ELF-1 (cell line): ENCODE measurements at regions not wholly inside any gene's neighbourhood (a gene's known extent, or its start where the extent isn't known, plus 50 kb on each side); places are given as distances from the start of the nearest gene placed in this dataset.

Experiments
- DNase-seq: peaks from one replicate; pipeline ENCODE4 v3.0.0-alpha.2; 2016; ENCODE audit warnings: low read depth, low spot score

DNA sequence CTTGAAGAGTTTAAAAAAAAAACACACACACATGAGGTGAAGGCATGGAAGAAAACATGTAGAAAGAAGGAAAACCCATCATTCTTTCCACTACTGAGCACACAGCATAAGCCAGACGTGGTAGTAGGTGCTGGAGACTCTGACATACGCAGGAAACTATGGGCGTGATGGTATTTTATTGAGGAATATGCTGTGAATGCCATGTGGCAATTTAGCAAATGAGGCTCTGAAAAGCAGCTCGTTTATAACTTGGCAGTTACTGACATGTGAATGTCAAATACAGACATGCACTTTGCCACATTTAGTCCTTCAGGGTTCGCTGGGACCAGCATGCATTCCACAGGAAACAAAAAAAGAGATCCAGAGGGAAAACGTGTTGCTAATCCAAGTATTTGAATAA, 74.3 kb upstream of the IFNAR2 start:
- no peak for DNase-seq

DNA sequence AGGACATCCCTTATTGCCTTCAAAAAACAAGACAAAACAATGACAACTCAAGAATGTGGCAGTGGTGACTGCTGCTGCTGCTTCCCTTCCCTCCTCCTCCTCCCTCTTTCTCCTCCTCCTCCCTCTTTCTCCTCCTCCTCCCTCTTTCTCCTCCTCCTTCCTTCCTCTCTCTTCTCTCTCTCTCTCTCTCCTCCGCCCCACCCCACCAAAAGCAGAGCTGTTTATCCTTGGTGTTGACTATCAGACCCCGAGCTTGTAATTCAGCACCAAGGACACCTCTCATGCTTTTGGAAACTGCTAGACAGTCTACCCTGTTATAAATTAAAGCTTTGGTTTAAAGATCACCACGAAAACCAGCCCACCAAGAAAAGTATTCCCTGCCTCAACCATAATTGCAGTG, 72.4 kb upstream of the IFNAR2 start:
- peak; percentile 23 for DNase-seq

DNA sequence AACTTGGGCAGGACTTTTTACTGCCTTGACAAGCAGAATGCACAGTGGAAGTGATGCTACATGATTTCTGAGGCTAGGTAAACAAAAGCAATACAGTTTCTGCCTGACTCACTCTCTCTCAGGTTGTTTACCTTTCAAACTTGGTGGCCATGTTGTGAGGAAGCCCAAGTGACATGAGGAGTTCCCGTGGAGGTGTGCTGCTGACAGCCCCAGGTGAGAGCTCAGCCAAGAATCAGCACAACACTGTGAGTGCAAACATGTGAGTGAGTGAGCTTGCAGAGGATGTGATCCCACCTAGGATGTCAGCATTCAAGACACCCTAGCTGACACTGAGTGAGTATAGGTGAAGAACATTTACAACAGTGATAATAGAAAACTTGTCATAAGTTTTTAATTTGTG, 71.1 kb upstream of the IFNAR2 start:
- DNase-seq = no peak

DNA sequence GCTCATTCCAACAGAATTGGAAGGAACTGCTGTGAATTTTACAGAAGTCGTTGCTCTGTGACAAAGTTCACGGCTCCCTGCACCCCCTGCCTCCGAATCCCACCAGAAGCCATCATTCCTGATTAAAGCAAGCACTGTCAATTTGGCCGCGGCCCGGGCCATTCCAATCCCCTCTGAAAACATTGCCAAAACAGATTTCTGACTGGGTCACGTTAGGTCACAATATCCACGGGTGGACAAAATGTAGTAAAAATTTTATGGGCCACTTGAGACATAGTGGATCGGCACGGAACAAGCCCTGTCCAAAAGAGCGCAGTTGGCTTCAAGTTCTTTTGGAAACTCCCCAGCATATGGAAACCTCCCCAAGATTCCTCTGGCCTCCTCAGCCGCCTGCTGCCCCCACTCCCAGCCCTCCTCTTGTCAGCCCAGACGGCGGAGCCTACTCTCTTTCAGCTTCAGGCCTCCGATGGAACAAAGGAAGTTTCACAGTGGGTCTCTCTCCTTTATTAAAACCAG, 67.2 kb upstream of the IFNAR2 start:
- no peak for DNase-seq

DNA sequence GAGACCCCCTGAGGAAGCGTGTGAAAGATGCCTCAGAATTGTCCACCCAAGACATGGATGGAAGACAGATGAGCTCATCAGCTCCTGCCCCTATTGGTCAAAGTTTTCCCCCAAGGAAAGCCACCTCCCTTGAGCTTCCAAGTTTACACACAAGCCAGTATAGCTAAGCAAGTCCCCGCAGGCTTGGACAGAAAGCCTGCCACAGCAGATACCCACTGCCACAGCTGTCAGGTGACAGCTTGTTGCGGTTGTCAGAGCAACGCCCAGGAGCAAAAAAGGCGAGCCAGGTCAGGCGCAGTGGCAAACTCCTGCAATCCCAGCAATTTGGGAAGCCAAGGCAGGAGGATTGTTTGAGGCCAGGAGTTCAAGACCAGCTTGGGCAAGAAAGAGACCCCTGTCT, 60.9 kb upstream of the IFNAR2 start:
- DNase-seq = no peak

DNA sequence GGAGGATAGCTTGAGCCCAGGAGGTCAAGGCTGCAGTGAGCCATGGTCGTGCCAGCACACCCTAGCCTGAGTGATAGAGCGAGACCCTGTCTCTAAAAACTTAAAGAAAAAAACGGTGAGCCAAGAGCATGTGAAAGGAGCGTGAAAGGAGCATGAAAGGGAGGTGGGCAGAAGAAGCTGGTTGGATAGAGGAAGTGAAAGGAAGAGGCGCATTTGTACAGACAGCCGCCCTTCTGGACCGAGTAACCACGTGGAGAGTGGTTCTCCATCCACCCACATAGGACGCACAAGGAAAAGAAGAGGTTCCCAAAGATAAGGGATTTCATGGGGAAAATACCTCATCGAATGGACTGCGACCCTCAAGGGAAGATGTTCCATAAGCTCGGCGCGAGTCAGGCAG, 60.4 kb upstream of the IFNAR2 start:
- no peak for DNase-seq

DNA sequence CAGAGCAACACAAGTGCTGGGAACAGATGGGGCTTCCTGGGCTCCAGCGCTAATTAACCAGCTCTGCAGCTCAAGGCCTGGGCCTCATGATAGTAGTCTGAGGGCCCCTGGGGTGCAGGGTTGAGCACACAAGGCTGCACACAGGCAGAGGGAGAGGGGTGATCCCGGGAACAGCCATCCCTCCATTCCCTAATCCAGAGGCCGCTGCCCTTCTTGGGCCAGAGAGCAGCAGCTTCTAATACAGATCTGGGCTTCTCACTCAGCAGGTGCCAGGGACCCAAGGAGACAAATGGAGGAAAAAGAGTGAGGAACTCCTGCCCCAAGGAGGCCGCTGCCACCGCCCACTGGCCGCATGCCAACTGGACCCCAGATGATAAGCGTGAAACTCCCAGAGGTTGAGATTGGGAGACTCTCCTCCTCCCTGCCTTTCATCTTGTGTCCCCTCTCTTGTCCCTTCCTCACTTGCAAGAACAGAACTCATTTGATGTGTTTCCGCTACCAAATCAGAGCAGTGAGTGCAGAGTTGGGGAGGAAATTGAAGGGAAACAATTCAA, 58.0 kb upstream of the IFNAR2 start:
- no peak for DNase-seq

DNA sequence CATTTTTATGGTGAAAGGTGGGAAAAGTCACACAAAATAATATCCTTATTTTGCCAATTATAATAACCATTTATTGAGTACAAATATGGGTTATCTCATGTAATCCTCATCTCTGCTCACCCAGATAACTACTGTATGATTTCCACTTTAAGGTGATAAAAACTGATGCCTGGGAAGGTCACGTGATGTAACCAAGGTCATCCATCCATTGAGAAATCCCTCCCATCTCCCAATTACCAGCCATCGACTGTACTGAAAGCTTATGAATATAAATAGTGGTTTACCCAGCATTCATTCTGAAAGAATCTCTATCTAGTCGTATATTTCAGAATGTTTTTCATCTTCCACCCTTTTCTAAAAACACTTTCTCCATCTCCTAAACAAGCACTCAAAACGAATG, 55.0 kb upstream of the IFNAR2 start:
- DNase-seq = no peak
